T-helper 2 cell treated with Interferon-gamma antibody and Interleukin-4, amounts not matched to agents 100 ng/mL and 5 ng/mL, for 36 hours (primary cell): ENCODE measurements at regions not wholly inside any gene's neighbourhood (a gene's known extent, or its start where the extent isn't known, plus 50 kb on each side); places are given as distances from the start of the nearest gene placed in this dataset.
"Not testable (repeated sequence)": the region's sequence is repeated elsewhere in the genome, so short reads cannot be mapped to it uniquely, and the experiment has no call there.

Experiments
- intact Hi-C: fragments of 100-400 bp; cut with micrococcal nuclease; formaldehyde crosslinking; loops from one replicate; pipeline ENCODE4 v1.15.1; 2023

DNA sequence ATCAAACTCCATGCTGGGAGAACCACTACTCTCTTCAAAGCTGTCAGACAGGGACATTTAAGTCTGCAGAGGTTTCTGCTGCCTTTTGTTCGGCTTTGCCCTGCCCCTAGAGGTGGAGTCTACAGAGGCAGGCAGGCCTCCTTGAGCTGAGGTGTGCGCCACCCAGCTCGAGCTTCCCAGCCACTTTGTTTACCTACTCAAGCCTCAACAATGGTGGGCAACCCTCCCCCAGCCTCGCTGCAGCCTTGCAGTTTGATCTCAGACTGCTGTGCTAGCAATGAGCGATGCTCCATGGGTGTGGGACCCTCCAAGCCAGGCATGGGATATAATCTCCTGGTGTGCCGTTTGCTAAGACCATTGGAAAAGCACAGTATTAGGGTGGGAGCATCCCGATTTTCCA is 185.3 kb downstream of the COX18 start:
- intact Hi-C loops, result not testable (repeated sequence)

DNA sequence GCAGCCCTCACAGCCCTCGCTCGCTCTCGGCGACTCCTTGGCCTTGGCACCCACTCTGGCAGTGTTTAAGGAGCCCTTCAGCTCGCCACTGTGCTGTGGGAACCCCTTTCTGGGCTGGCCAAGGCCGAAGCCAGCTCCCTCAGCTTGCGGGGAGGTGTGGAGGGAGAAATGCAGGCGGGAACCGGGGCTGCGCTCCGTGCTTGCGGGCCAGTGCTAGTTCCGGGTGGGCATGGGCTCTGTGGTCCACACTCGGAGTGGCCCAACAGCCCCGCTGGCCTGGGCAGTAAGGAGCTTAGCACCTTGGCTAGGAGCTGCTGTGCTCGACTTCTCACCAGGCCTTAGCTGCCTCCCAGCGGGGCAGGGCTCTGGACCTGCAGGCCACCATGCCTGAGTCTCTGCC is 192.6 kb downstream of the COX18 start:
- intact Hi-C loops, result no loop called here

DNA sequence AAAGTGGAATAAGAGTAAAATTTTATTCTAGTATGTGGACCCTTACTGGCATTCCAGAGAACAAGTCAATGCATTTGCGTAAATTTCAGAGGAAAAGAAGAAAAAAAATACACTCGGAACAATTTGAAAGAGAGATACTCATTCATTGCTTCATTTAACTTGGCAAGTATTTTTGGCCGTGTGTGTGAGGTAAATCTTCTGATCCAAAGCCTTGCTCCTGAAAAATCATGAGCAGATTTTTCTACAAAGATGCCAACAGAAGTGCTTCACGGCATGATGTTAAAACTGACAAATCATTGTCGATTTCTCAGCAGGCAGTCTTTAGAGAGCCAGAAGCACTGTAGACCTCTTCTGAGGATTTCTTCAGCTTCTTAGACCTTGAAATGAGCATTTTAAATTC is 194.0 kb downstream of the COX18 start:
- intact Hi-C loops, result no loop called here

DNA sequence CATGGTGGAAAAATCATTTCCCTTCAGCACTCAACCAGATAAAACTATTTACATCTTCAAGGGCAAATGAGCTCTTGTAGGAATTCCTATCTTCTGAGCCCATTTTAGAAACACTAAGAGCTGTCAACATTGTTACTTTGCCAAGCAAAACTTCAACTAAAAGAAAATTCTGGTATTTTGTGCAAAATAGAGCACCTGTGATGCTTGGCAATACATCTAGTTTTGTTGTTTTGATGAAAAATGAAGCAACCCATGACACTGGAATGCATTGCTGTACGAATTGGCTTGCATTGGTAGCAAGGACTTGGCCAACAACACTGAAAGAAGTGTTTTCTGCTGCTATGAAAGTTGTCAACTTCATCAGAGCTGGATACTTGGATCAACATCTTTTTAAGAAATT is 194.4 kb downstream of the COX18 start:
- intact Hi-C loops, result no loop called here

DNA sequence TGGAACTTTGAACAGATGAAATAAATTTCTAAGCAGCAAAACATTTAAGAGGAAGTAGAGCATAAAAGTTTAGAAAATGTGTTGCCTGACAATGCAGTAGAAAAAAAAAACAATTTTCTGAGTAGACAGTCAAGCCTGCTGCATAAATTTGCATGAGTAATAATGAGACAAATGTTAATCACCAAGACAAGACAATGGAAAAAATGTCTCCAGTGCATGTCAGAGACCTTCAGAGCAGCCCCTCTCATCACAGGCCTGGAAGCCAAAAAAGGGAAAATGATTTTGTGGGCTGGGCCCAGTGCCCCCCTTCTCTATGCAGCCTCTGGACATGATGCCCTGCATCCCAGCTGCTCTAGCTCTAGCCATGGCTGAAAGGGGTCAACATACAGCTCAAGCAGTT is 204.6 kb downstream of the COX18 start:
- intact Hi-C loops, result no loop called here

DNA sequence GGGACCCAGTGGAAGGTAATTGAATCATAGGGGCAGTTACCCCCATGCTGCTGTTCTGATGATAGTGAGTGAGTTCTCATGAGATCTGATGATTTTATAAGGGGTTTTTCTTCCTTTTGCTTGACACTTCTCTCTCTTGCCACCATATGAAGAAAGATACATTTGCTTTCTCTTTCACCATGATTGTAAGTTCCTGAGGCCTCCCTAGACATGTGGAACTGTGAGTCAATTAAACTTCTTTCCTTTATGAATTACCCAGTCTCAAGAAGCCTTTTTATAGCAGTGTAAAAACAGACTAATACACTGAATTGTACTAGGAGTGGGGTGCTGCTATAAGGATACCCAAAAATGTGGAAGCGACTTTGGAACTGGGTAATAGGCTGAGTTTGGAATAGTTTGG is 205.2 kb downstream of the COX18 start:
- intact Hi-C loops, result not testable (repeated sequence)

DNA sequence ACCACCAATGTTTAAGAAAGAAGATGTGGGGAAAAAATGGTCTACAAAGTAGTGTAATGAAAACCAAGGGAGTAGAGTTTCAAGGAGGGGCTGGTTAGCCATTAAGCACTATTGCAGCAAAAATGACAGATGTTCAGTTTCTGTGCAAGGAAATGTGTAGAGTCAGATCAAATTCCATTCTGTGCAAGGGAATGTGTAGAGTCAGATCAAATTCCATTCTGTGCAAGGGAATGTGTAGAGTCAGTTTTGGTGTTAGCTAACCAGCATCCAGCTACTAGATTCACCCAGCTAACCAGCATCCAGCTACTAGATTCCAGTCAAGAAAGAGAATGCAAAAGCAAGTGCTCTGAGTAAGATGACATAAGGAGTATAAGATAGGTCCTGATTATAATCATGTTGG is 208.8 kb downstream of the COX18 start:
- intact Hi-C loops, result no loop called here

DNA sequence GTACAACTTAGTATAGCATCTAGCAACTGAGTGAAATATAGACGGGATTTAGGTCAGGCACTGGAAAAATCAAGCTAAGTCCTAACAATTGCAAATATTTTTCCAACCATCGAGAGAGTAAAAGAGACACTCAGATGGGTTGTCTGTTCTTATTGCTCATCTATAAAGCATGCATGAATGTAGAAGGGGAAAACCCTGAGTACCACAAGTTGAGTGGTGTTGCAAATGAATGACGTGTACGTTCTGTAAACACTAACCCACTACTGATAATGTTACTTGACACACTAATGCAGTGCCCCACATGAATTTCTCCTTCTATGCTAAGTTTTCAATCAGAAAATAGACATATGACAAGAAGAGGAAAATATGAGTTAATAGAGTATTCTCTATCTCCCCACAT is 211.2 kb downstream of the COX18 start:
- intact Hi-C loops, result no loop called here

DNA sequence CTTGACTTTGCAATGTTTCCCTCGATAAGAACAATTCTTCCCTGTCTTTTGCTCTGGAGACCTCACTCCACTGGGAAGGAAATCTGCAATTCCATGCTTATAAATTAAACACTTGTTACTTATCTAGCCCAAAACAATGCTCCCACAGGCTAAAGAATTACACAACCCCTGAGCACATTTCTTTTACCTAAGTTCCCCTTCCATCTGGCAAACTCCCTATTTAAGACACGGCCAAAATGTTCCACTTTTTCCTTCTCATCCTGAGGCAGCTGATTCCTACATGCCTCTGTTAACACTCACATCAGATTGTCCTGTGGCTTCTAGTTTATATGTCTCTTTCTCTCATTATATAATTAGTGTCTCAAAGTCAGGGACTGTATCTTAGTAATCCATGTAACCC is 211.7 kb downstream of the COX18 start:
- intact Hi-C loops, result no loop called here

DNA sequence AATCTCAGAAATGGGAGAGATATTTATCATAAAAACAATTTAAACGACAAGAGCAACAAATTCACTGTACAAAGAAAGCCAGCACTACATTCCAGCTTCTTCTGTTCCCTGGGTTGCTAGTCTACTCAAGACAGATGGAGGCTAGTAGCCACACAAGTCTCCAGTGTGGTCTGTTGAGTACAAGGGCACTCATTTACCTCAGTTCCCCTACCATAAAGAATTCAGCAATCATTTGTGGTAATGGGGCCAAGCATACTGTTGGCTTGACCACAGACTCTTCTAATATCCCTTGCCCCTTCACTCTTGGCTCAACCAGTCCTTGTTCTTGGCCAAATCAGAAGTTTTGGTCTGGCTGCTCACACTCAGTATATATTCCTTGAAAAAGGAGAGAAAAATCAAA is 212.3 kb downstream of the COX18 start:
- intact Hi-C loops, result no loop called here

DNA sequence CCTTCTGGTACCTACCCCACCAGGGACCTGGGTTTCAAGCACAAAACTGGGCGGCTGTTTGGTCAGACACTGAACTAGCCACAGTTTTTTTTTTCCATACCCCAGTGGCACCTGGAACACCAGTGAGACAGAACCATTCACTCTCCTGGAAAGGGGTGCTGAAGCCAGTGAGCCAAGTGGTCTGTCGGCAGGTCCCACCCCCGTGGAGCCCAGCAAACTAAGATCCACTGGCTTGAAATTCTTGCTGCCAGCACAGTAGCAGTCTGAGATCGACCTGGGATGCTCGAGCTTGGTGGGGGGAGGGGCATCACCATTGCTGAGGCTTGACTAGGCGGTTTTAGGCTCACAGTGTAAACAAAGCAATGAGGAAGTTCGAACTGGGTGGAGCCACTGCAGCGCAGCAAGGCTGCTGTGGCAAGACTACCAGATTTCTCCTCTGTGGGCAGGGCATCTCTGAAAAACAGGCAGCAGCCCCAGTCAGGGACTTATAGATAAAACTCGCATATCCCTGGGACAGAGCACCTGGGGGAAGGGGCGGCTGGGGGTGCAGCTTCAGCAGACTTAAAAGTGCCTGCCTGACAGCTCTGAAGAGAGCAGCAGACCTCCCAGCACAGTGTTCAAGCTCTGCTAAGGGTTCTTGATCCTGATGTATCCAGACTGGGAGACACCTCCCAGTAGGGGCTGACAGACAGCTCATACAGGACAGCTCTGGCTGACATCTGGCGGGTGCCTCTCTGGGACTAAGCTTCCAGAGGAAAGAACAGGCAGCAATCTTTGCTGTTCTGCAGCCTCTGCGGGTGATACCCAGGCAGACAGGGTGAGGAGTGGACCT is 223.0 kb downstream of the COX18 start:
- intact Hi-C loops, result no loop called here

DNA sequence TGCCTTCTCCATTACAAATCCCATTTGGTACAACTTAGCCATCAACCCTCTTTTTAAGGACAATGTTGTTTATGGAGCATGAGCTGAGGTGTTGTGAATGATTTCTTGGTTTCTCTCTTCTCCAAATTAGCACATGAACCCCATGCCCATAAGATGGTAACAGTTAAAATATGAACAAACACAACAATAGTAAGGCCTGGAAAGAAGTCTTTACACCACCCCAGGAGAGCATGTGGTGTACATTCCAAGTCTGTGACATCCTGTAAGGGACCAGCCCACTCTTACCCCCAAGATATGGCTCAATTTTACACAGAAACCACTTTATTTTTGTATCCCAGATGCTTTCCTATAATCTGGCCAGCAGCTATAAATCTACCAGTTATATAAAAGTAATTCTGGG is 226.1 kb downstream of the COX18 start:
- intact Hi-C loops, result no loop called here

DNA sequence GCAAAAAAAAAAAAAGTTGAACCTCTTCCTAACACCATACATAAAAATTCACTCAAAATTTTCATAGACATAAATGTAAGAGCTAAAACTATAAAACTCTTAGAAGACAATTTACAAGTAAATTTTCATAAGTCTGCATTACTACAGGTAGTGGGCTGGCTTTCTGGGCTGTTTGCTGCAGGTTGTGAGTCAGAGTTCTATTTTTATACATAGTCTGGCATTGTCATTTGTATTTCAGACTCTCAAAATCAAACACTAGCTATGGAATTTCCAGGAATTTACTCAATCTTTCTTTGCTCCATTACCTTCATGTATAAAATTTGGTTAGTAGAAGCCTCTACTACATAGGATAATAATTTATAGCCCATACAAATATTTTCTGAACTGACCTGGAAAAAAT is 227.2 kb downstream of the COX18 start:
- intact Hi-C loops, result no loop called here

DNA sequence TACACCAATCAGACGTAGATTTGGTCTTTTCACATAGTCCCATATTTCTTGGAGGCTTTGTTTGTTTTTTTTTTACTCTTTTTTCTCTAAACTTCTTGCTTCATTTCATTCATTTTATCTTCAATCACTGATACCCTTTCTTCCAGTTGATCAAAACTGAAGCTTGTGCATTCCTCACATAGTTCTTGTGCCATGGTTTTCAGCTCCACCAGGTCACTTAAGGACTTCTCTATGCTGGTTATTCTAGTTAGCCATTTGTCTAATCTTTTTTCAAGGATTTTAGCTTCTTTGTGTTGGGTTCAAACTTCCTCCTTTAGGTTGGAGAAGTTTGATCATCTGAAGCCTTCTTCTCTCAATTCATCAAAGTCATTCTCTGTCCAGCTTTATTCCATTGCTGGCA is 229.3 kb downstream of the COX18 start:
- intact Hi-C loops, result not testable (repeated sequence)

DNA sequence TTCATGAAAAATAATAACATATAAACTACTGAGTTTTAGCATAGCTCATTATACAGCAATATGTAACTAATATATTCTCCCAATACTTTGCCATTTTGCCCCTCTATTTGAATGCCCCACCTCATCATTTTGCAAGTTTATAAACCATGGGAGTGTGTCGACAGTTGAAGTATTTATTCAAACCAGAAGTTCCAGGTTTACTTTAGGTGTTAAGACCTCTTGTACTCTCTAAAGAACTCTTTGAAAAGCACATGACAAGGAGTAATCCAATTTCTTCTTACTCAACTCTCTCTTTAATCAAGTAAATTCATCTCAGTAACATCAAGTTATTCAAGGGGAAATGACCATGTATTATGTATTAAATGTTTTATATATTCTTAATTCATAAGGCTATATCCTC is 240.7 kb downstream of the COX18 start:
- intact Hi-C loops, result no loop called here

DNA sequence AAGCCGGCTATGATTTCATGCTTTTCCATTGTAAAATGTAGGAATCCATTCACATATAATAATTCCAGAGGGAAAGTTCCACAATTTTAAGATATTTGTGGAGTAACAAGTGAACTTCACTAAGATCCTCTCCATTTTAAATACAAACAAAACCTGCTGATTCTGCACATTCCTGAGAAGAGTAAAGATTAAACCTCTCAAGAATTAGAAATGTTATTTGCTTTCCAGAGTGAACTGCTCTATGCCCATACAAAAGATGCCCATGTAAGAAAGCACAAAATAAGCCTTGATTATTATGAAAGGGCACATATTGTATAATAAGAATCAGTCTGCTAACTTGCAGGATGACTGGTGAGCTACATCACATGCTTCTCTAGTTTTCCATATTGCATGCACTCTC is 241.5 kb downstream of the COX18 start:
- intact Hi-C loops, result no loop called here

DNA sequence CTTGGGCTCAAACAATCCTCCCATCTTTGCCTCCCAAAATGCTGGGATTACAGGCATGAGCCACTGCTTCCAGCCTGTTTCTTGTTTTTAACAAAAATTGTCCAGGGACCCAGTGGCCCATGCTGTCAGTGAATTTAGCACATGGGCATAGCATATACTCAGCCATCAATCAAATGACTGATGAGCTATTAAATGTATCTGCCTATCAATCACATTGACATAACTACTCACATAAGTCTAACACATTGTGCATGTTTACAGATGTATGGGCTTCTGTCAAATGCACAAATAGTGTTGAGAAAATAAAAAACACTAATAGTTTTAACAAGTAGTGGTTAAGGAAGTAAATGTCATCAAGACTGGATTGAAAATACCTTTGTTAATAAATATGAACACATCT is 249.4 kb downstream of the COX18 start:
- intact Hi-C loops, result no loop called here

DNA sequence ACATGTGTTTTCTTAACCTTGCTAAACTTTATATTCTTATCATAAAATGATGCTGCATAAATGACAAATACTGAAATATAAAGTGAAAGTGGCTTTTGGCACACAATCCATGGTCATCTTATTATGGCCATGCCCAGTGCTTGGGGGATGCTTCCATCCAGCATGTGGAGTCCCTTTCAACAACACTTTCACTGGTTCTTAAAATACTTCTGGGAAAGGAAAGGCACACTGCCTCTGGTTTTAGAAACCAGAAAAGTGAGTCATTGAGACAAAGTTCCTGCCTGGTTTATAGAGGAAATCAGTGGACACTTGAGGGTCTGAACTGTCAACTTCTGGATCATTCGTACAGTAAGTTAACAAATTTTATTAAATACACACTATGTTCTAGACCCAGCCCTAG is 248.0 kb upstream of the ADAMTS3 start:
- intact Hi-C loops, result no loop called here

DNA sequence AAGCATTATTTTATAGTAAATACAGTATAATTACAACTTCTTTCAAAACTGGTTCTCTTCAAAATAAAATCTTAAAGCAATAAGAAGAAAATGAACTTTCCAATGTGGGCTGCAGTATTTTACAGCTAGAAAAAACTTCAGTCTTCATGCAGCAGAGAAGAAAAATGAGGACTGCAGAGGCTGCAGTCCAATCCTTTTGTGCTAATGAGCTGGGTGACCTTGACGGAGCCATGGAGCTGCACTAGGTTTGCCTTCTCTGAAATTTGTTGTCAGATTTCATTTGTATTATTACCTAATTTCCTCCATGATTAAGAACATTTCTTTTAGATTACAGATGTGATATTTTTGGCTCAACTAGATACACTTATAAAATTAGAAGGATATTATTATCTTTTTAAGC is 245.2 kb upstream of the ADAMTS3 start:
- intact Hi-C loops, result no loop called here

DNA sequence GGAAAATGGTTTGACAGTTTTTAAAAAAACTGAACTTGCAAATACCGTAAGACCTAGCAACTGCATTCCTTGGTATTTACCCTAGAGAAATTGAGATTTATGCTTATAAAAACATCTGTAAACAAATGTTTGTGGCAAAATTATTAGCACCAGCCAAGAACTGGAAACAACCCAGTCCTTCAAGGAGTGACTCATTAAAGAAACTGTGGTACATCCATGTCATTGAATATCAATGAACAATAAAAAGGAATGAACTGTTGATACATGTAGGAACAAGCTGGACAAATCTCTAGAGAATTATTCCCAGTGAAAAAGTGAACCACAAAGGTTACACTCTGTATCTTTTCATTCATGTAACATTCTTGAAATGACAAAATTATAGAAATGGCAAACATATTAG is 240.2 kb upstream of the ADAMTS3 start:
- intact Hi-C loops, result no loop called here

DNA sequence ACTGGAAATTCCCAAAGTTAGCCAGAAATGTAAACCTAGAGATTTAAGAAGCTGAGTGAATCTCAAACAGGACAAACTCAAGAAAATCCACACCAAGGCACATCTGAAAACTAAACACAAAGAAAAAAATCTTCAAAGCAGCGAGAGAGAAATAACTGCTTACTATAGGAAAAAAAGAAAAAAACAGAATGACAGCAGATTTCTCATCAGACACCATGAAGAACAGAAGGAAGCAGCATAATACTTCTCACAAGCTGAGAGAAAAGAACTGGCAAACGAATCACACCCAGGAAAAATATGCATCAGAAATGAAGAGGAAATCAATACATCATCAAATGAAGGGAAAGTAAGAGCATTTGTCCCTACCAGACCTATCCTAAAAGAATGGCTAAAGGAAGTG is 236.3 kb upstream of the ADAMTS3 start:
- intact Hi-C loops, result no loop called here

DNA sequence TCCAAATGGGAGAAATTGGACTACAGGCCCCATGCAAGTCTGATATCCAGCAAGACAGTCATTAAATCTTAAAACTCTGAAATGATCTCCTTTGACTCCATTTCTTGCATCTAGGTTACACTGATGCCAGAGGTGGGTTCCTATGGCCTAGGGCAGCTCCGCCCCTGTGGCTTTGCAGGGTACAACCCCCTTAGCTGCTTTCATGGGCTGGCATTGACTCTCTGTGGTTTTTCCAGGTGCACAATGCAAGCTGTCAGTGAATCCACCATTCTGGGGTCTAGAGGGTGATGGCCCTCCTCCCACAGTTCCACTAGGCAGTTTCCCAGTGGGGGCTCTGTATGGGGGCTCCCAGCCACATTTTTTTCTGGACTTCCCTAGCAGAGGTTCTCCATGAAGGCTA is 228.5 kb upstream of the ADAMTS3 start:
- intact Hi-C loops, result no loop called here

DNA sequence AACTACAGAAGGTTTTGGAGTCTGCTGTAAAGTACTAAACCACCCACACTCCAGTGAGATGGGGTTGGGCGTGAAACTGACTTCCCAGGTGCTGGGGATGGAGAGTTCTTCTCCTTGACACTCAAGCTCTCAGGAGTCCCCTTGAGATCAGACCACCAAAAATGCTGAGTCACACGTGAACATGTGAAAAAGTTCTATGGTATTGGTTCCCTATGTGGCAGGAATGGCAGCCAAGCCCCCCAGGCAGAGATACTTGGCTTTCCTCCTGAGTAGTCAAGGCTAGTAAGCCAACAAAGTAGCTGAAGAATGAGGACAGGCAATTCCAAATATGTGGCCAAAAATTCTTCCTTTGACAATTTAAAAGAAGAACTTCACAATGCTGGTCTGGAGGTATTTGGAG is 222.0 kb upstream of the ADAMTS3 start:
- intact Hi-C loops, result no loop called here
